ENCODE measurements at regions not wholly inside any gene's neighbourhood (a gene's known extent, or its start where the extent isn't known, plus 50 kb on each side); places are given as distances from the start of the nearest gene placed in this dataset.
"Not testable (repeated sequence)": the region's sequence is repeated elsewhere in the genome, so short reads cannot be mapped to it uniquely, and the experiment has no call there.

- H3K9ac ChIP-seq (ENCODE audit: low read length): no peak overlapping the region
- no peaks in the 10 kb centered on the region for H3K36me3 ChIP-seq (ENCODE audit: insufficient read depth, low read length)
- DNase-seq (ENCODE audit: low read depth): no peak
- H3K4me1 ChIP-seq (ENCODE audit: insufficient read depth, low read length): no peaks in the 10 kb centered on the region
- Mint-ChIP-seq H3K27ac (ENCODE audit: unreplicated experiment) (no peak overlapping the region), H3K27me3 (ENCODE audit: low read depth, unreplicated experiment) (no peaks in the 10 kb centered on the region), H3K36me3 (ENCODE audit: low read depth, unreplicated experiment) (no peaks in the 10 kb centered on the region), H3K4me3 (ENCODE audit: unreplicated experiment) (no peak overlapping the region), H3K9me3 (ENCODE audit: unreplicated experiment) (no peaks in the 10 kb centered on the region), H3K4me1 (ENCODE audit: low read depth, unreplicated experiment) (peaks cover 1% of the 10 kb centered on the region)
- no peak for FAIRE-seq
- H2AFZ ChIP-seq (ENCODE audit: low read depth, low read length): no peak overlapping the region
- no peak for TF ChIP-seq CTCF (IDR thresholded peaks at IDR 0.05; ENCODE audit: insufficient read depth, low read depth, low read length)
- no peak overlapping the region for H3K4me3 ChIP-seq (ENCODE audit: insufficient read depth, low read depth, low read length)
- no peaks in the 10 kb centered on the region for H4K20me1 ChIP-seq (ENCODE audit: insufficient read depth, low read length)
- H3K79me2 ChIP-seq (ENCODE audit: insufficient read depth, low read length): no peaks in the 10 kb centered on the region
- no peaks in the 10 kb centered on the region for H3K27me3 ChIP-seq (ENCODE audit: insufficient read depth, low read length)
- H3K27ac ChIP-seq (ENCODE audit: low read depth, low read length): no peak overlapping the region
- H3K9me3 ChIP-seq (ENCODE audit: insufficient read depth, low read depth, low read length): no peaks in the 10 kb centered on the region
- no peak overlapping the region for H3K4me2 ChIP-seq (ENCODE audit: low read length)
Measured at GRCh38 chr21:14814991-14815390, 249.8 kb downstream of the NRIP1 start.

- no peak overlapping the region for H2AFZ ChIP-seq (ENCODE audit: low read depth, low read length)
- no peaks in the 10 kb centered on the region for H3K27me3 ChIP-seq (ENCODE audit: insufficient read depth, low read length)
- H3K9ac ChIP-seq (ENCODE audit: low read length): no peak overlapping the region
- no peak overlapping the region for H3K4me3 ChIP-seq (ENCODE audit: insufficient read depth, low read depth, low read length)
- DNase-seq (ENCODE audit: low read depth) (no peak), FAIRE-seq (no peak)
- no peaks in the 10 kb centered on the region for H3K36me3 ChIP-seq (ENCODE audit: insufficient read depth, low read length)
- Mint-ChIP-seq H3K27me3 (ENCODE audit: low read depth, unreplicated experiment) (no peaks in the 10 kb centered on the region), H3K36me3 (ENCODE audit: low read depth, unreplicated experiment) (no peaks in the 10 kb centered on the region), H3K27ac (ENCODE audit: unreplicated experiment) (no peak overlapping the region), H3K9me3 (ENCODE audit: unreplicated experiment) (no peaks in the 10 kb centered on the region), H3K4me3 (ENCODE audit: unreplicated experiment) (no peak overlapping the region), H3K4me1 (ENCODE audit: low read depth, unreplicated experiment) (peaks cover 3% of the 10 kb centered on the region)
- no peak overlapping the region for H3K27ac ChIP-seq (ENCODE audit: low read depth, low read length)
- H3K4me2 ChIP-seq (ENCODE audit: low read length): no peak overlapping the region
- no peaks in the 10 kb centered on the region for H3K79me2 ChIP-seq (ENCODE audit: insufficient read depth, low read length)
- H3K4me1 ChIP-seq (ENCODE audit: insufficient read depth, low read length): no peaks in the 10 kb centered on the region
- TF ChIP-seq EZH2 (IDR thresholded peaks at IDR 0.05; ENCODE audit: insufficient read depth, low read length) (no peak), CTCF (IDR thresholded peaks at IDR 0.05; ENCODE audit: insufficient read depth, low read depth, low read length) (no peak)
- no peaks in the 10 kb centered on the region for H4K20me1 ChIP-seq (ENCODE audit: insufficient read depth, low read length)
- no peaks in the 10 kb centered on the region for H3K9me3 ChIP-seq (ENCODE audit: insufficient read depth, low read depth, low read length)
Measured at GRCh38 chr21:14814282-14814681, 250.5 kb downstream of the NRIP1 start.

- H3K4me1 Mint-ChIP-seq (ENCODE audit: low read depth, unreplicated experiment); FAIRE-seq; DNase-seq (ENCODE audit: low read depth): not testable (repeated sequence)
Measured at GRCh38 chr21:14804170-14804569, 258.1 kb upstream of the SAMSN1 start.

More at GRCh38 chr21:14804170-14804569, 258.1 kb upstream of the SAMSN1 start:
- H3K4me3 ChIP-seq (ENCODE audit: insufficient read depth, low read depth, low read length); H4K20me1 ChIP-seq (ENCODE audit: insufficient read depth, low read length); H3K36me3 ChIP-seq (ENCODE audit: insufficient read depth, low read length); H3K9me3 Mint-ChIP-seq (ENCODE audit: unreplicated experiment); H3K27ac Mint-ChIP-seq (ENCODE audit: unreplicated experiment); H3K4me3 Mint-ChIP-seq (ENCODE audit: unreplicated experiment); H3K9ac ChIP-seq (ENCODE audit: low read length); H3K27ac ChIP-seq (ENCODE audit: low read depth, low read length); H3K36me3 Mint-ChIP-seq (ENCODE audit: low read depth, unreplicated experiment); H3K27me3 Mint-ChIP-seq (ENCODE audit: low read depth, unreplicated experiment); H3K4me1 ChIP-seq (ENCODE audit: insufficient read depth, low read length); H3K79me2 ChIP-seq (ENCODE audit: insufficient read depth, low read length); H3K9me3 ChIP-seq (ENCODE audit: insufficient read depth, low read depth, low read length); H3K27me3 ChIP-seq (ENCODE audit: insufficient read depth, low read length); H2AFZ ChIP-seq (ENCODE audit: low read depth, low read length); H3K4me2 ChIP-seq (ENCODE audit: low read length): not testable (repeated sequence)

All from astrocyte (in vitro differentiated cells and primary cell).